Adrenal gland (tissue), 9 donors: ENCODE measurements at regions not wholly inside any gene's neighbourhood (a gene's known extent, or its start where the extent isn't known, plus 50 kb on each side); places are given as distances from the start of the nearest gene placed in this dataset.

Experiments used
- DNase-seq, 7 donors: peaks; one replicate each; pipeline ENCODE4 v3.0.0-alpha.2; 2019 to 2020
- H3K27ac ChIP-seq, 5 donors: fragments of 200-600 bp; sonication (generic) in 4 of 5; 1 replicate in 3 of 5; 2 replicates in 2 of 5; pipeline versions ENCODE4 v1.5.1 to v1.8.0; 2016 to 2020; ENCODE audit warnings: mild to moderate bottlenecking in 1 of 5
- H3K27me3 ChIP-seq: fragments of 200-600 bp; 2 replicates; pipeline ENCODE4 v1.8.0; 2021
- H3K36me3 ChIP-seq, 2 donors: fragments of 200-600 bp; replicated peaks in 1 of 2; 1 replicate in 1 of 2; 2 replicates in 1 of 2; pipeline versions ENCODE4 v1.5.1 to v1.8.0; 2018 to 2022
- H3K4me1 ChIP-seq, 2 donors: fragments of 200-600 bp; replicated peaks in 1 of 2; 1 replicate in 1 of 2; 2 replicates in 1 of 2; pipeline versions ENCODE4 v1.5.1 to v1.8.0; 2018 to 2021
- H3K4me3 ChIP-seq, 4 donors: fragments of 200-600 bp; sonication (generic) in 3 of 4; one replicate each; pipeline ENCODE4 v1.5.1; 2016 to 2018
- H3K9me3 ChIP-seq, 3 donors: fragments of 200-600 bp; sonication (generic) in 1 of 3; replicated peaks in 1 of 3; 1 replicate in 2 of 3; 2 replicates in 1 of 3; pipeline versions ENCODE4 v1.5.1 to v1.8.0; 2016 to 2021
- CTCF ChIP-seq, 6 experiments: fragments of 450-650 bp in 4 of 6; fragments of 200-600 bp in 2 of 6; sonication (generic) in 1 of 6; IDR thresholded peaks; 1 replicate in 5 of 6; 2 replicates in 1 of 6; pipeline versions ENCODE4 v1.5.1 to v1.8.0; 2016 to 2021; ENCODE audit warnings: antibody characterized with exemption in 6 of 6, mild to moderate bottlenecking in 2 of 6, moderate library complexity in 1 of 6
- POLR2A ChIP-seq, 2 donors: fragments of 450-650 bp; IDR thresholded peaks; one replicate each; pipeline ENCODE4 v1.6.1; 2017; ENCODE audit warnings: antibody characterized with exemption in 2 of 2, mild to moderate bottlenecking in 2 of 2, moderate library complexity in 1 of 2
- WGBS, 4 donors: extraction: QIAGEN DNeasy Blood & Tissue Kit in 2 of 4; methylation state at CpG; one replicate each; pipeline versions ENCODE4 v1.1.5 to v1.1.7; 2013 to 2017; 5-methylcytosine and 5-hydroxymethylcytosine counted together
- intact Hi-C, 2 donors: fragments of 100-400 bp; cut with DNase I; formaldehyde crosslinking; loops; one replicate each; pipeline versions ENCODE4 v1.14.1 to v1.15.0; 2022 to 2023
- microRNA counts, 2 donors: library from miRNA; unstranded; fragments of <30 nt; microRNA quantifications; one replicate each; lab custom pipeline; 2016
- microRNA-seq, 3 donors: library from miRNA; unstranded; fragments of <30 nt; microRNA quantifications; one replicate each; pipeline ENCODE4, GENCODE V29; 2017 to 2020
- small RNA-seq, 2 donors: library from RNA; depleted of rRNA; stranded (forward); fragments of <200 nt; gene quantifications; one replicate each; pipeline ENCODE3, GENCODE V24; 2016
- donor health status: healthy with polysubstance abuse.
- donor health status: Bipolar disorder and iron deficiency.
- donor health status: DM: yes; HTN: yes; CAD: no.
- donor health status: DM: no; HTN: no; CAD: no.
- donor health status: DM: no; HTN: no; CAD: no.

- intact Hi-C loops, result no loop called here
- no peaks in the 10 kb centered on the region for H3K27me3 ChIP-seq
- no peaks in the 10 kb centered on the region for H3K9me3 ChIP-seq
Observed at GRCh38 chr9:32334112-32334511, 50.3 kb upstream of the ACO1 start.

More at GRCh38 chr9:32334112-32334511, 50.3 kb upstream of the ACO1 start:
- Histone ChIP-seq H3K4me3 (no peak overlapping the region), H3K27ac (no peak overlapping the region), H3K4me1 (no peaks in the 10 kb centered on the region), H3K36me3 (no peaks in the 10 kb centered on the region)
- WGBS, 4 donors, result 81 to 91% (median 83%) methylated on average over 7 of the region's 7 CpGs
- DNase-seq, result no peak
- TF ChIP-seq POLR2A (IDR thresholded peaks at IDR 0.05), result no peak
- TF ChIP-seq CTCF (IDR thresholded peaks at IDR 0.05), result no peak

MicroRNA genes in the stretch of these regions (microRNA counts, 767-probe panel; counts per million panel counts)
- microRNA hsa-miR-873-5p (lab: Ali Mortazavi, UCI) (0 counts per million in 2 donors), microRNA hsa-miR-876-3p (lab: Ali Mortazavi, UCI) (0 counts per million in 2 donors), microRNA hsa-miR-876-5p (lab: Ali Mortazavi, UCI) (0 counts per million in 2 donors)

Small RNAs in the stretch of these regions (microRNA-seq; reads per million reads assigned to microRNA genes)
- gene MIR873 (0.57 to 0.89 (median 0.76) reads per million in 3 donors), gene MIR876 (0 to 1.7 (median 1.3) reads per million in 3 donors)

Small RNAs in the stretch of these regions (small RNA-seq; reads per million reads assigned to genes)
- gene MIR873, result 0.47 to 3.0 reads per million in 2 donors
- 0 reads per million in 2 donors for gene MIR876
- gene RNA5SP281, result 0 reads per million in 2 donors
